Neutrophil (primary cell): ENCODE measurements at regions not wholly inside any gene's neighbourhood (a gene's known extent, or its start where the extent isn't known, plus 50 kb on each side); places are given as distances from the start of the nearest gene placed in this dataset.

Experiments
- H3K27ac ChIP-seq: fragments of 200-600 bp; sonication (generic); 2 replicates; pipeline ENCODE4 v1.5.1; 2016; ENCODE audit warnings: mild to moderate bottlenecking, moderate library complexity
- H3K27me3 ChIP-seq: fragments of 200-600 bp; sonication (generic); 2 replicates; pipeline ENCODE4 v1.6.0; 2016; ENCODE audit warnings: mild to moderate bottlenecking
- H3K36me3 ChIP-seq: fragments of 200-600 bp; sonication (generic); 2 replicates; pipeline ENCODE4 v1.5.1; 2017
- H3K4me1 ChIP-seq, 2 experiments: fragments of 200-600 bp in 1 of 2; sonication (generic) in 1 of 2; 1 replicate in 1 of 2; 2 replicates in 1 of 2; pipeline versions ENCODE4 v1.5.1 to v1.6.1; 2013 to 2016; ENCODE audit warnings: low read depth in 1 of 2, low read length in 1 of 2, mild to moderate bottlenecking in 1 of 2, moderate library complexity in 1 of 2; ENCODE audit not compliant: control insufficient read depth in 1 of 2, insufficient read depth in 1 of 2
- H3K4me3 ChIP-seq, 2 experiments: fragments of 200-600 bp in 1 of 2; sonication (generic) in 1 of 2; 1 replicate in 1 of 2; 2 replicates in 1 of 2; pipeline ENCODE4 v1.5.1; 2013 to 2016; ENCODE audit warnings: low read depth in 1 of 2, low read length in 1 of 2, mild to moderate bottlenecking in 1 of 2, moderate library complexity in 1 of 2
- H3K9me3 ChIP-seq: fragments of 200-600 bp; sonication (generic); 2 replicates; pipeline ENCODE4 v1.5.1; 2016
- TF ChIP-seq, protein P1 (sequence below): fragments of 200-600 bp; sonication (generic); IDR thresholded peaks from 2 replicates; pipeline ENCODE4 v1.5.1; 2016; ENCODE audit warnings: antibody characterized with exemption

DNA sequence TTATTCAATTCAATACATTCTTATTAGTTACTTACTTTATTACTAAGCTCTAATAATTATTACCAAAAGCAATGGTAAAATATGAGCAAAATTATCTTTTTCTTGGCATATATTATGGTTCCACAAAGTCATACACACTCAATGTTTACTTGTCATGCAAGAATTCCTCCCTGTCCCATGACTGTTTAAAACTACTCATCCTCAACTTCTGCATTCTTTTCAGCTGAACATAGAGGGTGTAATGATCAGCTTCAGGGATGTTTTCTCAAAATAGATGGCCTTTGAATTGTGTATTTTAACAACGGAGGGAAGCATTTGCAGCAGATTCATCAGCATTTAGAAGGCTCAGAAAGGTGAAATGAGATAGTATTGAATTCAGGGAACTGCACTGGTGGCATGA is 499.0 kb downstream of the RWDD3 start:
- no peak overlapping the region for H3K27ac ChIP-seq
- H3K4me3 ChIP-seq = no peak overlapping the region
- no peaks in the 10 kb centered on the region for H3K4me1 ChIP-seq
- TF ChIP-seq, protein P1, sequence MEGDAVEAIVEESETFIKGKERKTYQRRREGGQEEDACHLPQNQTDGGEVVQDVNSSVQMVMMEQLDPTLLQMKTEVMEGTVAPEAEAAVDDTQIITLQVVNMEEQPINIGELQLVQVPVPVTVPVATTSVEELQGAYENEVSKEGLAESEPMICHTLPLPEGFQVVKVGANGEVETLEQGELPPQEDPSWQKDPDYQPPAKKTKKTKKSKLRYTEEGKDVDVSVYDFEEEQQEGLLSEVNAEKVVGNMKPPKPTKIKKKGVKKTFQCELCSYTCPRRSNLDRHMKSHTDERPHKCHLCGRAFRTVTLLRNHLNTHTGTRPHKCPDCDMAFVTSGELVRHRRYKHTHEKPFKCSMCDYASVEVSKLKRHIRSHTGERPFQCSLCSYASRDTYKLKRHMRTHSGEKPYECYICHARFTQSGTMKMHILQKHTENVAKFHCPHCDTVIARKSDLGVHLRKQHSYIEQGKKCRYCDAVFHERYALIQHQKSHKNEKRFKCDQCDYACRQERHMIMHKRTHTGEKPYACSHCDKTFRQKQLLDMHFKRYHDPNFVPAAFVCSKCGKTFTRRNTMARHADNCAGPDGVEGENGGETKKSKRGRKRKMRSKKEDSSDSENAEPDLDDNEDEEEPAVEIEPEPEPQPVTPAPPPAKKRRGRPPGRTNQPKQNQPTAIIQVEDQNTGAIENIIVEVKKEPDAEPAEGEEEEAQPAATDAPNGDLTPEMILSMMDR = no peak
- H3K36me3 ChIP-seq = no peaks in the 10 kb centered on the region
- H3K9me3 ChIP-seq = no peaks in the 10 kb centered on the region
- H3K27me3 ChIP-seq = no peaks in the 10 kb centered on the region

GRCh38 chr1:95733671-95734070 is 499.7 kb downstream of the RWDD3 start:
- Histone ChIP-seq H3K36me3 (no peaks in the 10 kb centered on the region), H3K4me3 (no peak overlapping the region), H3K27me3 (no peaks in the 10 kb centered on the region), H3K27ac (no peak overlapping the region), H3K9me3 (no peaks in the 10 kb centered on the region), H3K4me1 (no peaks in the 10 kb centered on the region)
- TF ChIP-seq, protein P1 = no peak

- TF ChIP-seq, protein P1 = no peak
- Histone ChIP-seq H3K9me3 (no peaks in the 10 kb centered on the region), H3K4me3 (no peak overlapping the region), H3K4me1 (no peaks in the 10 kb centered on the region), H3K27me3 (no peaks in the 10 kb centered on the region), H3K27ac (no peak overlapping the region), H3K36me3 (no peaks in the 10 kb centered on the region)
Measured at GRCh38 chr1:95734560-95734959, 500.6 kb downstream of the RWDD3 start.

DNA sequence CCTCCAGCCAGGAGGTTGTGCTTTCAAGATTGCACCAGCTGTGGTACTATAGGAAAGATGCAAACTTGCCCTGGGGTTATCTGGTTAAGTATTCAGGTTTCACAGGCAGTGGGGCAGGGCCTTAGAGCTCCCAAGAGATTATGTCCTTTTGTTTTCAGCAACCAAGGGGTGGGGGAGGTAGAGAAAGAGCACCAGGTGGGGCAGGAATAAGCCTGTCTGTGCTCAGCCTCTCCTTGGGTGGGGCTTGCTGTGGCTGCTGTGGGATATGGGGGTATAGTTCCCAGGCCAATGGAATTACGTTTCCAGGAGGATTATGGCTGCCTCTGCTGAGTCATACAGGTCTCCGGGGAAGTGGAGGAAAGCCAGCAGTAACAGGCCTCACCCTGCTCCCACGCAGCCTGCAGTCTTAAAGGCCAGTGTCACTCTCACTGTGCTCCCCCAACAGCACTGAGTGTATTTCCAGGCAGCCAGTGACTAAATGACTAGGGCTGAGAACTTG is 508.6 kb downstream of the RWDD3 start:
- H3K4me3 ChIP-seq = no peak overlapping the region
- H3K27ac ChIP-seq = no peak overlapping the region
- no peaks in the 10 kb centered on the region for H3K9me3 ChIP-seq
- H3K27me3 ChIP-seq = no peaks in the 10 kb centered on the region
- H3K36me3 ChIP-seq = no peaks in the 10 kb centered on the region
- no peaks in the 10 kb centered on the region for H3K4me1 ChIP-seq
- TF ChIP-seq, protein P1 = no peak

DNA sequence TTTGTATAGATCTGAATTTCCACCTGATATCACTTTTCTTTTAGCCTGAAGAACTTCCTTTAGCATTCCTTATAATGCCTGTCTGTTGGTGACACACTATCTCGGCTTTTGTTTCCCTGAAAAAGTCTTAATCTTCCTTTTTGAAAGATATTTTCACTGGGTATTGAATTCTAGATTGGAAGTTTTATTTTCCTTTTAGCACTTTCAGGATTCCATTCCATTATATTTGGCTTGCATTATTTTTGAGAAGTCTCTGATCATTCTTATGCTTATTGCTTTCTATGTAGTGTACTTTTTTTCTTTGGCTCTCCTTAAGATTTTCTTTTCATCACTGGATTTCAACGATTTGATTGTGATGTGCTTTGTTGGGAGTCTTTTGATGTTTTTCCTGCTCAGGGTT is 510.7 kb downstream of the RWDD3 start:
- TF ChIP-seq, protein P1 = no peak
- no peak overlapping the region for H3K27ac ChIP-seq
- H3K4me1 ChIP-seq = no peaks in the 10 kb centered on the region

More for the DNA sequence above, 510.7 kb downstream of the RWDD3 start:
- H3K4me3 ChIP-seq = no peak overlapping the region
- no peaks in the 10 kb centered on the region for H3K27me3 ChIP-seq
- no peaks in the 10 kb centered on the region for H3K36me3 ChIP-seq
- H3K9me3 ChIP-seq = no peaks in the 10 kb centered on the region
